ENCODE measurements at regions not wholly inside any gene's neighbourhood (a gene's known extent, or its start where the extent isn't known, plus 50 kb on each side); places are given as distances from the start of the nearest gene placed in this dataset.

DNA sequence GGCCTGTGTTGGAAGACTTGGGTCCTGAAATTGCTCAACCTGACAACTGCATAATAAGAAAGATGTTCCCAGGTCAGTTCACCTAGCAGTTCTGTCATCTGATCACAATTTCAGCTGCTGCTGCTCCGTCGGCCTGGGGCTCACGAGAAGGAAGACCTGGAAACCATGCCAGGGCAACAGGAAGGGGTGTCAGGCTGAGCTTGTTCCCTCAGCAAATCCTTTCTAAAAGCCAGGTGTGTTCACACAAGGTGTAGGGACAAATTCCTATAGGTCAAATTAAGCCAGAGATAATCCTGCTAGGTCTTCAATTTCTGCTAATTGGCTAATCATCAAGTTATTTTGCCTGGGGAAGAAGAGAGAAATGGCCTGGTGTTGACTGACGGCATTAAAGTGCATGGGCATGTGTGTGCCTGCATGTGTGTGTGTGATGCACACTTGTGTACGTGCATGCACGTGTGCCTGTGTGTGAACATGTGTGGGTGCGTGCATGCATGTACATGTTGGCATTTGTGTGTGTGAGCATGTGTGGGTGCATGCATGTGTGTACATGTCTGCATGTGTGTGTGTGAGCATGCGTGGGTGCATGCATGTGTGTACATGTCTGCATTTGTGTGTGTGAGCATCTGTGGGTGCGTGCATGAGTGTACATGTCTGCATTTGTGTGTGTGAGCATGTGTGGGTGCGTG is 178.6 kb downstream of the TMEM18 start:
- Histone ChIP-seq H3K18ac (ENCODE audit: low read length) (peak overlapping the region; percentile 42), H3K14ac (ENCODE audit: low read length) (peak overlapping the region; percentile 91), H2BK15ac (ENCODE audit: low read length) (no peak overlapping the region), H3K27ac (replicated peaks; ENCODE audit: low read length) (no peak overlapping the region), H2BK120ac (ENCODE audit: low read depth, low read length) (no peak overlapping the region), H3K79me1 (ENCODE audit: low read depth, low read length) (no peaks in the 10 kb centered on the region), H4K8ac (ENCODE audit: low read depth, low read length) (no peak overlapping the region), H3K4me2 (ENCODE audit: insufficient read depth, low read length, poor library complexity, severe bottlenecking) (no peak overlapping the region), H3K9ac (ENCODE audit: low read depth, low read length, poor library complexity) (no peak overlapping the region), H2BK12ac (ENCODE audit: low read length) (no peak overlapping the region), H2BK5ac (ENCODE audit: low read length) (no peak overlapping the region), H3K4me1 (ENCODE audit: control insufficient read depth in 2 of 2, insufficient read depth in 1 of 2, low read depth in 1 of 2, low read length in 2 of 2) (peaks cover 1 to 5% of the 10 kb centered on the region in 2 donors), H3K9me3 (replicated peaks in 1 of 2; ENCODE audit: control insufficient read depth in 2 of 2, insufficient read depth in 1 of 2, low read depth in 1 of 2, low read length in 2 of 2) (peaks cover 0 to 1% of the 10 kb centered on the region in 2 donors), H3K4me3 (ENCODE audit: low read length in 2 of 2) (peak overlapping the region in 1 of 2 donors; percentile 64), H3K36me3 (replicated peaks in 1 of 2; ENCODE audit: control insufficient read depth in 2 of 2, insufficient read depth in 2 of 2, low read length in 2 of 2) (no peaks in the 10 kb centered on the region), H3K27me3 (ENCODE audit: control insufficient read depth in 3 of 3, insufficient read depth in 3 of 3, low read depth in 1 of 3, low read length in 3 of 3) (peaks cover 0 to 2% (median 0%) of the 10 kb centered on the region in 3 experiments), H3K23ac (ENCODE audit: low read depth, low read length, poor library complexity) (peak overlapping the region; percentile 50), H3K4ac (ENCODE audit: low read length) (peak overlapping the region; percentile 20), H2AFZ (ENCODE audit: low read length) (no peak overlapping the region), H2AK5ac (ENCODE audit: low read depth, low read length) (no peak overlapping the region), H4K91ac (ENCODE audit: low read depth, low read length, poor library complexity) (peak overlapping the region; percentile 18)
- no CpG with 5 or more reads among the region's 10 CpGs for WGBS, 2 donors (ENCODE audit: extremely low coverage in 2 of 2, insufficient read length in 2 of 2, insufficient replicate concordance in 1 of 2)
- DNase-seq (ENCODE audit: low spot score) = no peak

DNA sequence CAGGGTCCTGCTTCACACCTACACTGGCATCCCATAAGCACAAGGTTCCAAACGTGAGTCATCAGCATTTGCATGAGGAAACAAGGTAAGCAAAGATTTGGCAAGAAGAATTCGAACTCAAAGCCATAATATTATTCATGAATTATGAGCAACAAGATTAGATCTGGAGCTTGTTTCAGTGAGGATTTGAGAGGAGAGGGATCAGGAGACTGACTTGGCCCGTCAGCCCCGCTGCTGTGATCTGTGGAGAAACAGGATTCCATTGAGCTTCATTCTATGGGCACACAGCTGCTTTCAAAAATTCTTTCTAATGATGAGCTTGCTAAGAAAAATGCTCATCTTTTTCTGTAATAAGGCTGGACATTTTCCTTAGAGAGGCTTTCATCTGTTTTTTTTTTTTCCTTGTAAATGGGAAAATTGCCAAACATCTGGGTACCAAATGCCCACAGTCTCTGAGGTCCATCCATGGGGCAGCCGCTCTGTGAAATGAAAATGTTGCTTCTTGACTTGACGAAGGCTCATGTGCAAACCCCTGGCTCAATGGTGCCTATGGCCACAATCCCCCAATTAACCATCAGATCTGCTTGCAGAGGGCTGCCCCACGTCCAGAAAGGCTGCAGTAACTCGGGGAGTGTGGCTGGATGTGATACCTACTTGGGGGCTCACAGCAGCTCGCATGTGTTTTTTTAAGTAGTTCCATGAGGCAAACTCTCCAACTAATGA is 179.3 kb downstream of the TMEM18 start:
- Histone ChIP-seq H3K4ac (ENCODE audit: low read length) (no peak overlapping the region), H3K4me2 (ENCODE audit: insufficient read depth, low read length, poor library complexity, severe bottlenecking) (no peak overlapping the region), H3K9me3 (replicated peaks in 1 of 2; ENCODE audit: control insufficient read depth in 2 of 2, insufficient read depth in 1 of 2, low read depth in 1 of 2, low read length in 2 of 2) (peaks cover 0 to 1% of the 10 kb centered on the region in 2 donors), H3K18ac (ENCODE audit: low read length) (no peak overlapping the region), H3K23ac (ENCODE audit: low read depth, low read length, poor library complexity) (no peak overlapping the region), H2AFZ (ENCODE audit: low read length) (no peak overlapping the region), H3K4me1 (ENCODE audit: control insufficient read depth in 2 of 2, insufficient read depth in 1 of 2, low read depth in 1 of 2, low read length in 2 of 2) (peaks cover 1 to 5% of the 10 kb centered on the region in 2 donors), H3K9ac (ENCODE audit: low read depth, low read length, poor library complexity) (no peak overlapping the region), H3K14ac (ENCODE audit: low read length) (no peak overlapping the region), H3K4me3 (ENCODE audit: low read length in 2 of 2) (no peak overlapping the region), H4K8ac (ENCODE audit: low read depth, low read length) (no peak overlapping the region), H3K27ac (replicated peaks; ENCODE audit: low read length) (no peak overlapping the region), H2BK15ac (ENCODE audit: low read length) (no peak overlapping the region), H3K79me1 (ENCODE audit: low read depth, low read length) (no peaks in the 10 kb centered on the region), H3K36me3 (replicated peaks in 1 of 2; ENCODE audit: control insufficient read depth in 2 of 2, insufficient read depth in 2 of 2, low read length in 2 of 2) (no peaks in the 10 kb centered on the region), H2BK5ac (ENCODE audit: low read length) (no peak overlapping the region), H4K91ac (ENCODE audit: low read depth, low read length, poor library complexity) (no peak overlapping the region), H2AK5ac (ENCODE audit: low read depth, low read length) (no peak overlapping the region), H3K27me3 (ENCODE audit: control insufficient read depth in 3 of 3, insufficient read depth in 3 of 3, low read depth in 1 of 3, low read length in 3 of 3) (peaks cover 0 to 2% (median 0%) of the 10 kb centered on the region in 3 experiments), H2BK120ac (ENCODE audit: low read depth, low read length) (no peak overlapping the region), H2BK12ac (ENCODE audit: low read length) (no peak overlapping the region)
- no peak for DNase-seq (ENCODE audit: low spot score)
- WGBS, 2 donors (ENCODE audit: extremely low coverage in 2 of 2, insufficient read length in 2 of 2, insufficient replicate concordance in 1 of 2) = no CpG with 5 or more reads among the region's 9 CpGs

DNA sequence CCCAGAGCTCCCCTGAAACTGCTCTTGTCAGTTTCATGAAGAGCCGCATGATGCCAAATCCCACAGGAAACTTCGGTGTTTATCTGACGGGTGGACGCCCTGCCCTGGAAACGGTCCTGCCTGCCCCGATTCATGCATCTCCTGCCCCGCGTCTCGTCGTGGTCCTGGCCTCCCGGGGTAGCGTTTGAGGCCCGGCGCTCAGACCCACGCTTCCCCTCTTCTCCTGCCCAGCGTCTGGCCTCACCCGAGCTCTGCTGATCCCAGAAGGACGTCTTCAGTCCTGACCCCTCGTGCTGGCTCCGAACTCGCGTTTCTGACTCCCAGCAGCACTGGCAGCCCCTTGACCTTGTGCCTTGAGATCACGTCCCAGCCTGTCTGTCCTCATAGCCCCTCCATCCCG is 180.5 kb downstream of the TMEM18 start:
- no peak overlapping the region for H3K4me3 ChIP-seq (ENCODE audit: low read length in 2 of 2)
- peak overlapping the region; percentile 68 for H3K23ac ChIP-seq (ENCODE audit: low read depth, low read length, poor library complexity)
- no peak overlapping the region for H2BK120ac ChIP-seq (ENCODE audit: low read depth, low read length)
- H2BK12ac ChIP-seq (ENCODE audit: low read length) = no peak overlapping the region
- H2BK15ac ChIP-seq (ENCODE audit: low read length) = no peak overlapping the region
- no peak overlapping the region for H2AFZ ChIP-seq (ENCODE audit: low read length)
- no peak overlapping the region for H3K9ac ChIP-seq (ENCODE audit: low read depth, low read length, poor library complexity)
- no peak overlapping the region for H3K14ac ChIP-seq (ENCODE audit: low read length)
- H3K36me3 ChIP-seq (replicated peaks in 1 of 2; ENCODE audit: control insufficient read depth in 2 of 2, insufficient read depth in 2 of 2, low read length in 2 of 2) = no peaks in the 10 kb centered on the region
- WGBS, 2 donors (ENCODE audit: extremely low coverage in 2 of 2, insufficient read length in 2 of 2, insufficient replicate concordance in 1 of 2) = no CpG with 5 or more reads among the region's 24 CpGs
- no peak overlapping the region for H4K91ac ChIP-seq (ENCODE audit: low read depth, low read length, poor library complexity)
- H2AK5ac ChIP-seq (ENCODE audit: low read depth, low read length) = peak overlapping the region; percentile 49
- no peaks in the 10 kb centered on the region for H3K79me1 ChIP-seq (ENCODE audit: low read depth, low read length)
- peak overlapping the region; percentile 15 for H3K18ac ChIP-seq (ENCODE audit: low read length)
- no peak overlapping the region for H2BK5ac ChIP-seq (ENCODE audit: low read length)
- H3K27me3 ChIP-seq (ENCODE audit: control insufficient read depth in 3 of 3, insufficient read depth in 3 of 3, low read depth in 1 of 3, low read length in 3 of 3) = peaks cover 0 to 2% (median 0%) of the 10 kb centered on the region in 3 experiments
- DNase-seq (ENCODE audit: low spot score) = no peak
- no peak overlapping the region for H4K8ac ChIP-seq (ENCODE audit: low read depth, low read length)
- H3K27ac ChIP-seq (replicated peaks; ENCODE audit: low read length) = no peak overlapping the region
- H3K9me3 ChIP-seq (replicated peaks in 1 of 2; ENCODE audit: control insufficient read depth in 2 of 2, insufficient read depth in 1 of 2, low read depth in 1 of 2, low read length in 2 of 2) = peaks cover 0 to 1% of the 10 kb centered on the region in 2 donors
- H3K4ac ChIP-seq (ENCODE audit: low read length) = no peak overlapping the region
- no peak overlapping the region for H3K4me2 ChIP-seq (ENCODE audit: insufficient read depth, low read length, poor library complexity, severe bottlenecking)
- H3K4me1 ChIP-seq (ENCODE audit: control insufficient read depth in 2 of 2, insufficient read depth in 1 of 2, low read depth in 1 of 2, low read length in 2 of 2) = peaks cover 1 to 5% of the 10 kb centered on the region in 2 donors

DNA sequence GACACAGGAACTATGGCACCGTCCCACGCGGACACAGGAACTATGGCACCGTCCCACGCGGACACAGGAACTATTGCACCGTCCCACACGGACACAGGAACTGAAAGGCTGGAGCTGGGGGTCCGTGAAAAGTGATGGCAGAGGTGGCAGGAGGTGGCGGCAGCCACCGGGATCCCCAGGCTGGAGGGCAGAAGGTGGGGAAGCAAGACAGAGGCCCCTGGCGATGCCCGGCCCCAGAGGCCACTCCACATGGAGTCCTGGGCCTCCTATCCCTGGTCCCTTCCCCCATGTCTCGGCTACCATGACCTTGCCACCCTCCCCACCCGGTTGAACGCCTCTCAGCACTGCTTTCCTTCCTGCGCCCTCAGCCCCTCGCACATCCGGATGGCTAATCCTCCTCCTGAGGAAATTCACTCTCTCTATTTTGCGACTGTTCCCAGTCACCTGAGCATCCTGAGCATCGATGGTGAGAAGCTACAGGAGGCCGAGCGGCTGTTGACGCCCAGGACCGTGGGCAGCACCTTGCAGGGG is 181.4 kb downstream of the TMEM18 start:
- no CpG with 5 or more reads among the region's 25 CpGs for WGBS, 2 donors (ENCODE audit: extremely low coverage in 2 of 2, insufficient read length in 2 of 2, insufficient replicate concordance in 1 of 2)
- Histone ChIP-seq H2AK5ac (ENCODE audit: low read depth, low read length) (no peak overlapping the region), H2BK12ac (ENCODE audit: low read length) (no peak overlapping the region)

More for the DNA sequence above, 181.4 kb downstream of the TMEM18 start:
- H3K14ac ChIP-seq (ENCODE audit: low read length) = no peak overlapping the region
- H3K27me3 ChIP-seq (ENCODE audit: control insufficient read depth in 3 of 3, insufficient read depth in 3 of 3, low read depth in 1 of 3, low read length in 3 of 3) = peaks cover 0 to 2% (median 0%) of the 10 kb centered on the region in 3 experiments
- no peak overlapping the region for H3K23ac ChIP-seq (ENCODE audit: low read depth, low read length, poor library complexity)
- no peak overlapping the region for H2BK5ac ChIP-seq (ENCODE audit: low read length)
- H2AFZ ChIP-seq (ENCODE audit: low read length) = peak overlapping the region; percentile 40
- no peak overlapping the region for H2BK15ac ChIP-seq (ENCODE audit: low read length)
- no peak overlapping the region for H3K4me2 ChIP-seq (ENCODE audit: insufficient read depth, low read length, poor library complexity, severe bottlenecking)
- peak overlapping the region; percentile 23 for H3K4ac ChIP-seq (ENCODE audit: low read length)
- peak overlapping the region in 1 of 2 donors; percentile 24 for H3K4me3 ChIP-seq (ENCODE audit: low read length in 2 of 2)
- peaks cover 1 to 5% of the 10 kb centered on the region in 2 donors for H3K4me1 ChIP-seq (ENCODE audit: control insufficient read depth in 2 of 2, insufficient read depth in 1 of 2, low read depth in 1 of 2, low read length in 2 of 2)
- H3K9me3 ChIP-seq (replicated peaks in 1 of 2; ENCODE audit: control insufficient read depth in 2 of 2, insufficient read depth in 1 of 2, low read depth in 1 of 2, low read length in 2 of 2) = peaks cover 0 to 1% of the 10 kb centered on the region in 2 donors
- no peak for DNase-seq (ENCODE audit: low spot score)
- H3K27ac ChIP-seq (replicated peaks; ENCODE audit: low read length) = no peak overlapping the region
- H2BK120ac ChIP-seq (ENCODE audit: low read depth, low read length) = no peak overlapping the region
- peak overlapping the region; percentile 21 for H3K18ac ChIP-seq (ENCODE audit: low read length)
- H3K9ac ChIP-seq (ENCODE audit: low read depth, low read length, poor library complexity) = no peak overlapping the region
- no peaks in the 10 kb centered on the region for H3K36me3 ChIP-seq (replicated peaks in 1 of 2; ENCODE audit: control insufficient read depth in 2 of 2, insufficient read depth in 2 of 2, low read length in 2 of 2)
- no peak overlapping the region for H4K8ac ChIP-seq (ENCODE audit: low read depth, low read length)
- no peaks in the 10 kb centered on the region for H3K79me1 ChIP-seq (ENCODE audit: low read depth, low read length)
- no peak overlapping the region for H4K91ac ChIP-seq (ENCODE audit: low read depth, low read length, poor library complexity)

All from neuronal stem cell (in vitro differentiated cells).